ENCODE measurements at regions not wholly inside any gene's neighbourhood (a gene's known extent, or its start where the extent isn't known, plus 50 kb on each side); places are given as distances from the start of the nearest gene placed in this dataset.

- TF ChIP-seq, protein P1, sequence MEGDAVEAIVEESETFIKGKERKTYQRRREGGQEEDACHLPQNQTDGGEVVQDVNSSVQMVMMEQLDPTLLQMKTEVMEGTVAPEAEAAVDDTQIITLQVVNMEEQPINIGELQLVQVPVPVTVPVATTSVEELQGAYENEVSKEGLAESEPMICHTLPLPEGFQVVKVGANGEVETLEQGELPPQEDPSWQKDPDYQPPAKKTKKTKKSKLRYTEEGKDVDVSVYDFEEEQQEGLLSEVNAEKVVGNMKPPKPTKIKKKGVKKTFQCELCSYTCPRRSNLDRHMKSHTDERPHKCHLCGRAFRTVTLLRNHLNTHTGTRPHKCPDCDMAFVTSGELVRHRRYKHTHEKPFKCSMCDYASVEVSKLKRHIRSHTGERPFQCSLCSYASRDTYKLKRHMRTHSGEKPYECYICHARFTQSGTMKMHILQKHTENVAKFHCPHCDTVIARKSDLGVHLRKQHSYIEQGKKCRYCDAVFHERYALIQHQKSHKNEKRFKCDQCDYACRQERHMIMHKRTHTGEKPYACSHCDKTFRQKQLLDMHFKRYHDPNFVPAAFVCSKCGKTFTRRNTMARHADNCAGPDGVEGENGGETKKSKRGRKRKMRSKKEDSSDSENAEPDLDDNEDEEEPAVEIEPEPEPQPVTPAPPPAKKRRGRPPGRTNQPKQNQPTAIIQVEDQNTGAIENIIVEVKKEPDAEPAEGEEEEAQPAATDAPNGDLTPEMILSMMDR (IDR thresholded peaks at IDR 0.05; ENCODE audit: low read depth, low read length, poor library complexity, severe bottlenecking) = no peak
- no peak for TF ChIP-seq EZH2phosphoT487 (IDR thresholded peaks at IDR 0.05; ENCODE audit: borderline replicate concordance, low read length)
Observed at GRCh38 chr14:43056106-43056505, 1449.4 kb downstream of the LRFN5 start.
